LNCaP clone FGC (cell line): ENCODE measurements at regions not wholly inside any gene's neighbourhood (a gene's known extent, or its start where the extent isn't known, plus 50 kb on each side); places are given as distances from the start of the nearest gene placed in this dataset.
"Not testable (repeated sequence)": the region's sequence is repeated elsewhere in the genome, so short reads cannot be mapped to it uniquely, and the experiment has no call there.

Experiments used
- DNase-seq: peaks from one replicate; pipeline ENCODE4 v3.0.0-alpha.2; 2011; ENCODE audit warnings: low read depth
- H3K4me3 ChIP-seq: 2 replicates; pipeline ENCODE4 v1.5.1; 2011; ENCODE audit warnings: mild to moderate bottlenecking, low read depth, low read length, control low read depth
- CTCF ChIP-seq: IDR thresholded peaks from 2 replicates; pipeline ENCODE4 v1.5.1; 2012; ENCODE audit warnings: mild to moderate bottlenecking; ENCODE audit not compliant: control insufficient read depth, insufficient read depth; ENCODE audit errors: extremely low read depth

GRCh38 chr1:9441451-9442133, 97.7 kb upstream of the SLC25A33 start:
- no peak for DNase-seq
- TF ChIP-seq CTCF = no peak

GRCh38 chr1:9442278-9442846, 96.9 kb upstream of the SLC25A33 start:
- TF ChIP-seq CTCF = no peak
- no peak for DNase-seq

More at GRCh38 chr1:9441451-9442133, 97.7 kb upstream of the SLC25A33 start:
- no peak overlapping the region for H3K4me3 ChIP-seq

GRCh38 chr1:9442986-9443385, 96.3 kb upstream of the SLC25A33 start:
- no peak for TF ChIP-seq CTCF
- no peak overlapping the region for H3K4me3 ChIP-seq
- no peak for DNase-seq

More at GRCh38 chr1:9442278-9442846, 96.9 kb upstream of the SLC25A33 start:
- no peak overlapping the region for H3K4me3 ChIP-seq

GRCh38 chr1:9443913-9444445, 95.3 kb upstream of the SLC25A33 start:
- no peak for DNase-seq
- no peak overlapping the region for H3K4me3 ChIP-seq

GRCh38 chr1:9444532-9444931, 94.7 kb upstream of the SLC25A33 start:
- no peak for TF ChIP-seq CTCF
- DNase-seq = no peak

More at GRCh38 chr1:9443913-9444445, 95.3 kb upstream of the SLC25A33 start:
- no peak for TF ChIP-seq CTCF

GRCh38 chr1:9445081-9445480, 94.2 kb upstream of the SLC25A33 start:
- not testable (repeated sequence) for H3K4me3 ChIP-seq, DNase-seq

More at GRCh38 chr1:9444532-9444931, 94.7 kb upstream of the SLC25A33 start:
- H3K4me3 ChIP-seq = no peak overlapping the region

- DNase-seq = no peak
- no peak overlapping the region for H3K4me3 ChIP-seq
- no peak for TF ChIP-seq CTCF
Observed at GRCh38 chr1:9447215-9447960, 91.9 kb upstream of the SLC25A33 start.
